Transverse colon (tissue), 4 donors: ENCODE measurements at regions not wholly inside any gene's neighbourhood (a gene's known extent, or its start where the extent isn't known, plus 50 kb on each side); places are given as distances from the start of the nearest gene placed in this dataset.

Experiments
- DNase-seq: peaks from one replicate; pipeline ENCODE4 v3.0.0-alpha.2; 2019
- H3K27ac ChIP-seq, 4 donors: fragments of 200-600 bp; sonication (generic); 2 replicates each; pipeline ENCODE4 v1.5.1; 2016 to 2018; ENCODE audit warnings: inconsistent platforms in 4 of 4
- H3K27me3 ChIP-seq: fragments of 200-600 bp; sonication (generic); 2 replicates; pipeline ENCODE4 v1.5.1; 2017; ENCODE audit warnings: inconsistent platforms
- H3K36me3 ChIP-seq, 4 donors: fragments of 200-600 bp; sonication (generic); 2 replicates each; pipeline ENCODE4 v1.5.1; 2017 to 2019; ENCODE audit warnings: inconsistent platforms in 4 of 4
- H3K4me1 ChIP-seq, 4 donors: fragments of 200-600 bp; sonication (generic); 2 replicates each; pipeline ENCODE4 v1.5.1; 2017 to 2020; ENCODE audit warnings: inconsistent platforms in 4 of 4
- H3K4me3 ChIP-seq, 4 donors: fragments of 200-600 bp; sonication (generic); 1 replicate in 1 of 4; 2 replicates in 3 of 4; pipeline versions ENCODE4 v1.5.1 to v1.6.1; 2017 to 2019; ENCODE audit warnings: inconsistent platforms in 4 of 4
- H3K9me3 ChIP-seq, 2 donors: fragments of 200-600 bp; sonication (generic); 2 replicates each; pipeline ENCODE4 v1.5.1; 2017 to 2019; ENCODE audit warnings: inconsistent platforms in 2 of 2
- CTCF ChIP-seq, 5 experiments: fragments of 200-600 bp in 3 of 5; fragments of 450-650 bp in 2 of 5; sonication (generic) in 3 of 5; IDR thresholded peaks; 1 replicate in 2 of 5; 2 replicates in 3 of 5; pipeline ENCODE4 v1.5.1; 2016 to 2017; ENCODE audit warnings: antibody characterized with exemption in 5 of 5, inconsistent platforms in 3 of 5, mild to moderate bottlenecking in 2 of 5, moderate library complexity in 1 of 5
- EP300 ChIP-seq: sonication (generic); formaldehyde crosslinking; IDR thresholded peaks from one replicate; pipeline ENCODE4 v1.6.1; 2017; ENCODE audit warnings: antibody characterized with exemption, low read depth
- POLR2A ChIP-seq: fragments of 450-650 bp; IDR thresholded peaks from one replicate; pipeline ENCODE4 v1.6.1; 2016; ENCODE audit warnings: antibody characterized with exemption, mild to moderate bottlenecking, moderate library complexity
- POLR2AphosphoS5 ChIP-seq, 3 donors: sonication (generic); formaldehyde crosslinking; IDR thresholded peaks; one replicate each; pipeline ENCODE4 v1.6.1; 2016; ENCODE audit warnings: antibody characterized with exemption in 3 of 3
- whole genome bisulfite sequencing, 2 donors: methylation state at CpG; one replicate each; pipeline ENCODE4 v1.1.5; 2018; ENCODE audit warnings: low coverage in 1 of 2; 5-methylcytosine and 5-hydroxymethylcytosine counted together
- in situ Hi-C, 4 donors: fragments of 200-750 bp; cut with MboI; loops; one replicate each; pipeline versions ENCODE4 v1.15.0 to v1.15.1; 2017; ENCODE audit warnings: low sequenced_read_pairs in 3 of 4, low pct_ligation_motif_present in 1 of 4, low pct_unique_long_range_greater_than_20kb in 1 of 4
- intact Hi-C: fragments of 100-400 bp; cut with DNase I; formaldehyde crosslinking; loops from one replicate; pipeline ENCODE4 v1.15.1; 2023; ENCODE audit warnings: low total_unique reads

DNA sequence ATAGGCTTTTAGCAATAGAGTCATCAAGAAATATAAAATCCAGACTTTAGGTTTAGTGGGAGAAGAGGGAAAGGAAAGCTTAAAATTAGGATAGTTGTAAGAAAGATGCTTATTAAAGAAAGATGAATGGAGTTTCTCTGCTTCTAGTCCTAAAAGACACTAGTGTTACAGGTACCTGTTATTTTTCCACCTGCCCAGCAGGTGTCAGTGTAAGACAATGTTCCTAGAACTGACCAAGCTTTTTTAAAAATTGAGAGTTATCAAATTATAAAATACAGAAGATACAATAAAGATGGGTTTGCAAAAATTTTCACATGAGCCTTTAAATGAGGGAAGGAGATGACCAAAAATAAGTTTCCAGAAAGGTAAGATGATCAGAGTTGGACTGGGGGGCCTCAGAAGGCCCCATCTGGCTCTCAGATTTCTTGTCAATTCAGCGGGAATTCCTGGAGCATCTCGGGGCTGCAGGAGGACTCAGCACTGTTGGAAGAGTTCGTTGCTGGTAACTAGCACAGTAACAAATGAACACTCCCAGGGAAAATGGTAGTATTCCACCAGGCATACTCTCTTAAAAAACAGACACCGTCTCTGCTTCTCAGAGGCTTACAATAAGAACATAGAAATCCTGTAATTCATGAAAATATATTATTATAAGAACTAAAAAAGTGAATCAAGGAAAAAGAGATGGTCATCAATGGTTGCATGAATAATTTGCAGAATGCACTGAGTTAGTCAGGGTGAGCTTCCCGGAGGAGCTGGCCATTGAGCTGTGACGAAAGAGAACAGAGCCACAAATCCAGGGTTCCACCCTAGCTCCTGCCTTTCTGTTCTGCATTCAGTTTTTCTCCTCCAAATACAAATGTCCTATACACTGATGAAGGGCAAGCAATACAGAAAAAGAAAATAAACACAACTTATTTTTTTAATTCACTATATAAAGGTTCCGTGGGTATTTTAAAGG is 71.8 kb upstream of the PIK3CG start:
- H3K4me3 ChIP-seq, result no peak overlapping the region
- H3K36me3 ChIP-seq, result no peaks in the 10 kb centered on the region
- in situ Hi-C loops (loop anchor here (5.0 to 25.0 kb wide), 3 partner anchors 344 to 359 kb away; no protein-coding TSS in a partner anchor), intact Hi-C loops (no loop called here)
- 65 to 66% methylated on average over 7 of the region's 7 CpGs for WGBS, 2 donors
- no peaks in the 10 kb centered on the region for H3K27me3 ChIP-seq
- DNase-seq, result no peak
- no peaks in the 10 kb centered on the region for H3K4me1 ChIP-seq
- H3K9me3 ChIP-seq, result peaks cover 0 to 5% of the 10 kb centered on the region in 2 donors
- no peak for TF ChIP-seq POLR2AphosphoS5 (IDR thresholded peaks at IDR 0.05)
- no peak for TF ChIP-seq EP300
- TF ChIP-seq POLR2A, result no peak
- TF ChIP-seq CTCF (IDR thresholded peaks at IDR 0.05), result peak; percentile 55 to 64 (median 58)
- no peak overlapping the region for H3K27ac ChIP-seq

DNA sequence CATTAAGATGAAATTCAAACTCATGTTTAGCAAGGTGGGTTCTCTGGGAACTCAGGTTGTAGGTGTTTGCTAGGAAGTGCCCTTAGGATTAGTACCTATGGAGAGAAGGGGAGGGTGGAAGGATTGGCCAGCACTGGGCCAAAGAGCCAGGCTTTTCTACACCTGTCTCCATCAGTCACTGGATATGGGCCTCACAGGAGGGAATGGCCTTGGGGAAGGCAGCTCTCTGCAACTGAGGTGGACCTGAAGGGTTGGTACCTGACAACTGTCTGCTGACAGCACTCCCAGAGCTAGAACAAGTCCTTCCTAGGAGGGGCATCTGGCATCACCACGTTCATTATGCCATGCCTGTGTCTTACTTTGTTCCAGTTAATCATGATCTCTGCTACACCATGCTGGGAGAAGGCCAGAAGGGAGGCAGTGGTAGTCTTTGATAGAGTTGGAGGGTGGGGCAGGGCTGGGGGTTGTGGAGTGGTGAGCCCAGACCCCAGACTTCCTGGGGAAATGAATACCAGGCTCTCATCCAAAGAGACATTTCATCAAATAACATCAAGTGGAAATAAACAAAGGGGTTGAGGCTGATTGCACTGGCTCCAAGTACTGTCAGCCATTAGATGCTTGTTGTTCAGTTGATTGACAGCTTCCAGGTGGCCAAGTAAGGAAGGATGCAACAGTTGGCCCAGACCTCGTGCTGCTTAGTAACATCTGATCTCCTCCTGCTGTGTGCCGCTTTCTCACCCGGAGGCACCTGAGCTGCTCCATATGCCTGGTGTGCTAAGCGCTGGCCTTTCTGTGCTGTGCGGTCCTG is 70.6 kb upstream of the PIK3CG start:
- no peak for TF ChIP-seq EP300
- no peak for TF ChIP-seq POLR2A
- TF ChIP-seq POLR2AphosphoS5 (IDR thresholded peaks at IDR 0.05), result no peak
- no peak for TF ChIP-seq CTCF (IDR thresholded peaks at IDR 0.05)
- Histone ChIP-seq H3K4me1 (no peaks in the 10 kb centered on the region), H3K27me3 (no peaks in the 10 kb centered on the region), H3K9me3 (peaks cover 0 to 5% of the 10 kb centered on the region in 2 donors), H3K36me3 (no peaks in the 10 kb centered on the region), H3K27ac (no peak overlapping the region), H3K4me3 (no peak overlapping the region)
- DNase-seq, result no peak
- intact Hi-C loops, result no loop called here
- WGBS, 2 donors, result 72% methylated on average over 6 of the region's 6 CpGs; no CpG with 5 or more reads in 1 of the 2 donors
- in situ Hi-C loops, result loop anchor here (5.0 to 25.0 kb wide), 3 partner anchors 343 to 358 kb away; no protein-coding TSS in a partner anchor

DNA sequence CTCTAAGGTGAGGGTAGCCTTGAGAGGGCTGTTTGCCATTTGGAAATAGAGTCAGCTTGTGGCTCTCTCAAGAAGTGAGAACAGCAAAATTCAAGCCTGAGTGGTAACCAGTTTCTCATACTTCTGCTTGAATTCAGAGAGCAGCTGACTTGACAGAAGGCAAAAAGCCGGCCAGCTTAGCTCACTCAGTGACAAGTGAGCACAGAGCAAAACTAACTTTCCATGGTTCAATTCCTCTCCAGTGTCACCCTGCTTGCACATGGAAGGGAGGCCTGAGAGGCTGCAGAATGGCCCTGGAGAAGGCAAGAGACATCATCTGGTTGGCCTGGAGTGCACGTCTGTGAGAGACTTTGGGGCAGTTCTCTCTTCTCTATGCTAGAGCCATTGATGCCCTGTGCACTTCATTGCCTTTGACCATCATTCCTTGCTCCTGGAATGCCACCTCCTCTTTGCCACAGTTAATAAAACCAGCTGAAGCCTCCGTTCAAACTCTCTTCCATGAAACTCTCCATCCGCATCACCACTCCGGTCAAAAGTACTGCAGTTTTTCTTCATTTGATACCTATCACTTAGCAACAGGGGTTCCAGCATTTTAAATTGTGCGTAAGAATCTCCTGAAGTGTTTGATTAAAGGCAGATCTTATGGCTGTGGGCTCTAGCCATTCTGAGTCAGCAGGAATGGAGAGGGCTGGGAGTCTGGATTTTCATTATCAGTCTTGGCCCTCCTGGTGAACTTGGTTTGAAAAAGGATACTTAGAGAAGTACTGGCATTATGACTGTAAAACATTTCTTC is 69.8 kb upstream of the PIK3CG start:
- H3K27me3 ChIP-seq, result no peaks in the 10 kb centered on the region
- in situ Hi-C loops (loop anchor here in 1 of 4 donors (25.0 kb wide), 1 partner anchor 342 kb away; no protein-coding TSS in a partner anchor), intact Hi-C loops (no loop called here)
- WGBS, 2 donors, result 76 to 100% methylated on average over 3 to 6 of the region's 6 CpGs
- H3K36me3 ChIP-seq, result no peaks in the 10 kb centered on the region
- H3K27ac ChIP-seq, result no peak overlapping the region
- H3K4me1 ChIP-seq, result no peaks in the 10 kb centered on the region
- H3K9me3 ChIP-seq, result peaks cover 0 to 5% of the 10 kb centered on the region in 2 donors
- TF ChIP-seq POLR2A, result no peak
- no peak for TF ChIP-seq POLR2AphosphoS5 (IDR thresholded peaks at IDR 0.05)
- TF ChIP-seq EP300, result no peak
- TF ChIP-seq CTCF (IDR thresholded peaks at IDR 0.05), result no peak
- no peak for DNase-seq
- H3K4me3 ChIP-seq, result no peak overlapping the region
